Prostate gland (tissue), 2 donors: ENCODE measurements at regions not wholly inside any gene's neighbourhood (a gene's known extent, or its start where the extent isn't known, plus 50 kb on each side); places are given as distances from the start of the nearest gene placed in this dataset.

Experiments
- DNase-seq: peaks from one replicate; pipeline ENCODE4 v3.0.0-alpha.2; 2019; ENCODE audit warnings: low spot score
- H3K27ac ChIP-seq, 2 donors: fragments of 200-600 bp; sonication (generic); 2 replicates each; pipeline ENCODE4 v1.5.1; 2017 to 2019
- H3K27me3 ChIP-seq: fragments of 200-600 bp; sonication (generic); replicated peaks from 2 replicates; pipeline ENCODE4 v1.5.1; 2019; ENCODE audit not compliant: insufficient read depth
- H3K36me3 ChIP-seq, 2 donors: fragments of 200-600 bp; sonication (generic); 1 replicate in 1 of 2; 2 replicates in 1 of 2; pipeline versions ENCODE4 v1.5.1 to v1.8.1; 2017 to 2019
- H3K4me1 ChIP-seq: fragments of 200-600 bp; sonication (generic); replicated peaks from 2 replicates; pipeline ENCODE4 v1.5.1; 2019
- H3K4me3 ChIP-seq, 2 donors: fragments of 200-600 bp; sonication (generic); 2 replicates each; pipeline ENCODE4 v1.5.1; 2017 to 2019
- H3K9me3 ChIP-seq: fragments of 200-600 bp; sonication (generic); 2 replicates; pipeline ENCODE4 v1.5.1; 2017
- CTCF ChIP-seq, 4 experiments: fragments of 200-600 bp in 2 of 4; fragments of 450-650 bp in 2 of 4; sonication (generic) in 2 of 4; IDR thresholded peaks; 1 replicate in 3 of 4; 2 replicates in 1 of 4; pipeline ENCODE4 v1.5.1; 2016 to 2019; ENCODE audit warnings: antibody characterized with exemption in 4 of 4, mild to moderate bottlenecking in 2 of 4, moderate library complexity in 2 of 4
- POLR2A ChIP-seq: fragments of 450-650 bp; IDR thresholded peaks from one replicate; pipeline ENCODE4 v1.6.1; 2016; ENCODE audit warnings: antibody characterized with exemption, mild to moderate bottlenecking
- POLR2AphosphoS5 ChIP-seq: sonication (generic); formaldehyde crosslinking; IDR thresholded peaks from one replicate; pipeline ENCODE4 v1.6.1; 2017; ENCODE audit warnings: antibody characterized with exemption
- WGBS: methylation state at CpG from one replicate; pipeline ENCODE4 v1.1.5; 2018; 5-methylcytosine and 5-hydroxymethylcytosine counted together
- intact Hi-C: fragments of 100-400 bp; cut with DNase I; formaldehyde crosslinking; loops from one replicate; pipeline ENCODE4 v1.14.2; 2022

- TF ChIP-seq POLR2AphosphoS5 (no peak), POLR2A (no peak), CTCF (IDR thresholded peaks at IDR 0.05) (no peak)
- Histone ChIP-seq H3K36me3 (no peaks in the 10 kb centered on the region), H3K27me3 (no peaks in the 10 kb centered on the region), H3K4me1 (no peaks in the 10 kb centered on the region), H3K9me3 (no peaks in the 10 kb centered on the region), H3K4me3 (no peak overlapping the region), H3K27ac (no peak overlapping the region)
- WGBS, result 87% methylated on average over 4 of the region's 4 CpGs
- intact Hi-C loops, result no loop called here
- no peak for DNase-seq
These were observed 545.1 kb downstream of the EFNB2 start for GRCh38 chr13:105990256-105990958.

- H3K27ac ChIP-seq, result no peak overlapping the region
These were observed 550.8 kb downstream of the EFNB2 start for GRCh38 chr13:105984646-105985045.

GRCh38 chr13:105984236-105984635 lies 551.2 kb downstream of the EFNB2 start:
- intact Hi-C loops, result no loop called here
- no peaks in the 10 kb centered on the region for H3K36me3 ChIP-seq
- TF ChIP-seq POLR2AphosphoS5 (no peak), POLR2A (no peak), CTCF (IDR thresholded peaks at IDR 0.05) (no peak)
- H3K4me1 ChIP-seq, result no peaks in the 10 kb centered on the region
- no peak overlapping the region for H3K4me3 ChIP-seq
- no peaks in the 10 kb centered on the region for H3K27me3 ChIP-seq
- 84% methylated on average over 3 of the region's 3 CpGs for WGBS
- no peaks in the 10 kb centered on the region for H3K9me3 ChIP-seq
- no peak for DNase-seq
- no peak overlapping the region for H3K27ac ChIP-seq

More at GRCh38 chr13:105984646-105985045, 550.8 kb downstream of the EFNB2 start:
- TF ChIP-seq POLR2AphosphoS5 (no peak), CTCF (IDR thresholded peaks at IDR 0.05) (no peak), POLR2A (no peak)
- DNase-seq, result no peak
- no peaks in the 10 kb centered on the region for H3K4me1 ChIP-seq
- H3K36me3 ChIP-seq, result no peaks in the 10 kb centered on the region
- no peaks in the 10 kb centered on the region for H3K9me3 ChIP-seq
- intact Hi-C loops, result no loop called here
- WGBS, result 88% methylated on average over 11 of the region's 11 CpGs
- H3K4me3 ChIP-seq, result no peak overlapping the region
- no peaks in the 10 kb centered on the region for H3K27me3 ChIP-seq

- intact Hi-C loops, result no loop called here
These were observed 553.1 kb downstream of the EFNB2 start for GRCh38 chr13:105982219-105982930.

More at GRCh38 chr13:105982219-105982930, 553.1 kb downstream of the EFNB2 start:
- Histone ChIP-seq H3K4me1 (no peaks in the 10 kb centered on the region), H3K27ac (no peak overlapping the region), H3K9me3 (no peaks in the 10 kb centered on the region), H3K36me3 (no peaks in the 10 kb centered on the region), H3K4me3 (no peak overlapping the region), H3K27me3 (no peaks in the 10 kb centered on the region)
- DNase-seq, result no peak
- TF ChIP-seq CTCF (IDR thresholded peaks at IDR 0.05), result no peak
- 76% methylated on average over 11 of the region's 11 CpGs for WGBS
